SK-N-MC (cell line): ENCODE measurements at regions not wholly inside any gene's neighbourhood (a gene's known extent, or its start where the extent isn't known, plus 50 kb on each side); places are given as distances from the start of the nearest gene placed in this dataset.

Experiments used
- EZH2 ChIP-seq: fragments of 200-600 bp; sonication (generic); IDR thresholded peaks from one replicate; pipeline ENCODE4 v1.6.1; 2017; ENCODE audit warnings: antibody characterized with exemption
- POLR2AphosphoS5 ChIP-seq: IDR thresholded peaks from 2 replicates; pipeline ENCODE4 v1.6.1; 2012; ENCODE audit warnings: mild to moderate bottlenecking, low read depth, low read length, borderline replicate concordance

GRCh38 chr21:35672313-35672712 is 388.0 kb downstream of the SETD4 start:
- TF ChIP-seq EZH2 (no peak), POLR2AphosphoS5 (no peak)
